Activated effector memory CD4-positive, alpha-beta T cell treated with Interleukin-2 at 50 U/mL for 16 hours (primary cell): ENCODE measurements at regions not wholly inside any gene's neighbourhood (a gene's known extent, or its start where the extent isn't known, plus 50 kb on each side); places are given as distances from the start of the nearest gene placed in this dataset.
"Not testable (repeated sequence)": the region's sequence is repeated elsewhere in the genome, so short reads cannot be mapped to it uniquely, and the experiment has no call there.

Experiments used
- DNase-seq: peaks from one replicate; pipeline ENCODE4 v3.0.0-alpha.2; 2020

GRCh38 chr1:212495766-212496494, 63.2 kb downstream of the NENF start:
- no peak for DNase-seq

GRCh38 chr1:212496682-212497081, 64.0 kb downstream of the NENF start:
- DNase-seq = no peak

GRCh38 chr1:212497553-212497952, 64.8 kb downstream of the NENF start:
- DNase-seq = no peak

GRCh38 chr1:212498283-212499040, 65.7 kb downstream of the NENF start:
- no peak for DNase-seq

GRCh38 chr1:212500351-212500750, 67.6 kb downstream of the NENF start:
- DNase-seq = no peak

GRCh38 chr1:212500983-212501382, 68.3 kb downstream of the NENF start:
- DNase-seq = no peak

- no peak for DNase-seq
These were observed 71.0 kb downstream of the NENF start for GRCh38 chr1:212503714-212504113.

- DNase-seq = no peak
These were observed 71.6 kb downstream of the NENF start for GRCh38 chr1:212504171-212504803.

GRCh38 chr1:212506666-212507065, 73.9 kb downstream of the NENF start:
- no peak for DNase-seq

GRCh38 chr1:212507369-212507768, 74.6 kb downstream of the NENF start:
- no peak for DNase-seq

GRCh38 chr1:212512816-212513559, 80.3 kb downstream of the NENF start:
- no peak for DNase-seq

- no peak for DNase-seq
These were observed 80.9 kb downstream of the NENF start for GRCh38 chr1:212513586-212513985.

GRCh38 chr1:212514056-212514614, 81.4 kb downstream of the NENF start:
- no peak for DNase-seq

- no peak for DNase-seq
These were observed 82.1 kb downstream of the NENF start for GRCh38 chr1:212514782-212515181.

GRCh38 chr1:212515329-212515760, 82.6 kb downstream of the NENF start:
- DNase-seq = no peak

GRCh38 chr1:212516012-212516411, 83.3 kb downstream of the NENF start:
- not testable (repeated sequence) for DNase-seq

GRCh38 chr1:212518188-212519054, 85.7 kb downstream of the NENF start:
- no peak for DNase-seq

- no peak for DNase-seq
These were observed 86.4 kb downstream of the NENF start for GRCh38 chr1:212519131-212519530.

- DNase-seq = no peak
These were observed 87.6 kb downstream of the NENF start for GRCh38 chr1:212520299-212520698.

GRCh38 chr1:212520746-212521145, 87.8 kb upstream of the ATF3 start:
- DNase-seq = no peak

- no peak for DNase-seq
These were observed 83.0 kb upstream of the ATF3 start for GRCh38 chr1:212525479-212526110.
